ENCODE measurements at regions not wholly inside any gene's neighbourhood (a gene's known extent, or its start where the extent isn't known, plus 50 kb on each side); places are given as distances from the start of the nearest gene placed in this dataset.
"Not testable (repeated sequence)": the region's sequence is repeated elsewhere in the genome, so short reads cannot be mapped to it uniquely, and the experiment has no call there.

GRCh38 chr5:110987573-110987972 lies 83.9 kb upstream of the TSLP start:
- TF ChIP-seq POLR2A, CTCF (IDR thresholded peaks at IDR 0.05): not testable (repeated sequence)
